HepG2 (cell line): ENCODE measurements at regions not wholly inside any gene's neighbourhood (a gene's known extent, or its start where the extent isn't known, plus 50 kb on each side); places are given as distances from the start of the nearest gene placed in this dataset.

Source experiments
- CTCF ChIP-seq: sonication (generic); formaldehyde crosslinking; IDR thresholded peaks from 2 replicates; pipeline ENCODE4 v1.5.0; 2020; ENCODE audit warnings: mild to moderate bottlenecking, missing genetic modification reagents, moderate library complexity
- KLF13 ChIP-seq: sonication (generic); formaldehyde crosslinking; IDR thresholded peaks from 2 replicates; pipeline ENCODE4 v1.4.0; 2020; ENCODE audit warnings: mild to moderate bottlenecking, missing genetic modification reagents
- MAX ChIP-seq: IDR thresholded peaks from 2 replicates; pipeline ENCODE4 v1.6.1; 2012; ENCODE audit warnings: inconsistent platforms
- POLR2A ChIP-seq, 2 experiments: IDR thresholded peaks; 2 replicates each; pipeline ENCODE4 v1.6.1; 2011; ENCODE audit warnings: low read depth in 2 of 2, low read length in 2 of 2, mild to moderate bottlenecking in 1 of 2, moderate library complexity in 1 of 2; ENCODE audit not compliant: insufficient read depth in 1 of 2
- PRDM10 ChIP-seq: sonication (generic); formaldehyde crosslinking; IDR thresholded peaks from 2 replicates; pipeline ENCODE4 v1.4.0; 2020; ENCODE audit warnings: low read depth, missing genetic modification reagents
- SMAD3 ChIP-seq: sonication (generic); formaldehyde crosslinking; IDR thresholded peaks from 2 replicates; pipeline ENCODE4 v1.4.0; 2020; ENCODE audit warnings: missing genetic modification reagents
- ZNF138 ChIP-seq: sonication (generic); formaldehyde crosslinking; IDR thresholded peaks from 2 replicates; pipeline ENCODE4 v1.5.0; 2020; ENCODE audit warnings: mild to moderate bottlenecking, low read depth, missing genetic modification reagents

- no peak for TF ChIP-seq MAX
- no peak for TF ChIP-seq SMAD3 (CRISPR knock-in tag)
- TF ChIP-seq POLR2A (IDR thresholded peaks at IDR 0.05; ENCODE audit: insufficient read depth in 1 of 2, low read depth in 2 of 2, low read length in 2 of 2), result no peak
- no peak for TF ChIP-seq ZNF138 (CRISPR knock-in tag)
- no peak for TF ChIP-seq KLF13 (CRISPR knock-in tag)
- no peak for TF ChIP-seq CTCF (CRISPR knock-in tag)
- TF ChIP-seq PRDM10 (CRISPR knock-in tag), result no peak
These were observed 516.1 kb downstream of the ZNF385D start for GRCh38 chr3:21234933-21235332.
